Spinal cord (tissue), 9 donors: ENCODE measurements at regions not wholly inside any gene's neighbourhood (a gene's known extent, or its start where the extent isn't known, plus 50 kb on each side); places are given as distances from the start of the nearest gene placed in this dataset.
A peak's percentile ranks its signal among the peaks of the same experiment; 100 is the strongest.
"Not testable (repeated sequence)": the region's sequence is repeated elsewhere in the genome, so short reads cannot be mapped to it uniquely, and the experiment has no call there.

Source experiments
- DNase-seq, 6 donors: peaks; one replicate each; pipeline versions ENCODE4 v3.0.0 to v3.0.0-alpha.2; 2013 to 2015; ENCODE audit warnings: low spot score in 6 of 6, low read depth in 4 of 6
- H3K27ac ChIP-seq: one replicate; pipeline ENCODE4 v1.5.1; 2013; ENCODE audit warnings: low read depth, low read length, control low read depth
- H3K27me3 ChIP-seq: one replicate; pipeline ENCODE4 v1.6.1; 2013; ENCODE audit warnings: low read length; ENCODE audit not compliant: control insufficient read depth, insufficient read depth
- H3K36me3 ChIP-seq: one replicate; pipeline ENCODE4 v1.6.1; 2013; ENCODE audit warnings: low read length; ENCODE audit not compliant: control insufficient read depth, insufficient read depth
- H3K4me1 ChIP-seq: one replicate; pipeline ENCODE4 v1.6.1; 2013; ENCODE audit warnings: low read length; ENCODE audit not compliant: control insufficient read depth, insufficient read depth
- H3K4me3 ChIP-seq: one replicate; pipeline ENCODE4 v1.5.1; 2013; ENCODE audit warnings: low read depth, low read length, control low read depth
- H3K9me3 ChIP-seq: one replicate; pipeline ENCODE4 v1.6.1; 2013; ENCODE audit warnings: low read length; ENCODE audit not compliant: control insufficient read depth, insufficient read depth
- WGBS: methylation state at CpG from one replicate; pipeline ENCODE4 v1.1.5; 2013; ENCODE audit warnings: missing lambda C conversion rate; ENCODE audit not compliant: insufficient coverage; 5-methylcytosine and 5-hydroxymethylcytosine counted together
- donor health status: healthy.

GRCh38 chr6:113050979-113051378 is 703.8 kb downstream of the RFPL4B start:
- no peaks in the 10 kb centered on the region for H3K36me3 ChIP-seq
- H3K9me3 ChIP-seq = peaks cover 1% of the 10 kb centered on the region
- H3K4me3 ChIP-seq = no peak overlapping the region
- peaks cover 3% of the 10 kb centered on the region for H3K4me1 ChIP-seq
- 43% methylated on average over 1 of the region's 5 CpGs for WGBS
- H3K27me3 ChIP-seq = no peaks in the 10 kb centered on the region
- H3K27ac ChIP-seq = no peak overlapping the region
- peak in 1 of 6 donors; percentile 22 for DNase-seq

- WGBS = 50% methylated on average over 2 of the region's 3 CpGs
- Histone ChIP-seq H3K27me3 (no peaks in the 10 kb centered on the region), H3K36me3 (no peaks in the 10 kb centered on the region), H3K27ac (no peak overlapping the region), H3K9me3 (peaks cover 7% of the 10 kb centered on the region), H3K4me1 (peaks cover 3% of the 10 kb centered on the region), H3K4me3 (no peak overlapping the region)
- DNase-seq = no peak
Measured at GRCh38 chr6:113052506-113052905, 705.4 kb downstream of the RFPL4B start.

- DNase-seq = peak in 1 of 6 donors; percentile 56
- H3K4me1 ChIP-seq = peaks cover 3% of the 10 kb centered on the region
- peaks cover 7% of the 10 kb centered on the region for H3K9me3 ChIP-seq
- H3K36me3 ChIP-seq = no peaks in the 10 kb centered on the region
- no peaks in the 10 kb centered on the region for H3K27me3 ChIP-seq
- no peak overlapping the region for H3K4me3 ChIP-seq
- no CpG with 5 or more reads among the region's 3 CpGs for WGBS
- H3K27ac ChIP-seq = no peak overlapping the region
Measured at GRCh38 chr6:113055061-113055460, 707.9 kb downstream of the RFPL4B start.

- Histone ChIP-seq H3K36me3 (no peaks in the 10 kb centered on the region), H3K4me1 (peaks cover 1% of the 10 kb centered on the region), H3K9me3 (peaks cover 7% of the 10 kb centered on the region), H3K27me3 (no peaks in the 10 kb centered on the region), H3K4me3 (no peak overlapping the region), H3K27ac (no peak overlapping the region)
- no peak for DNase-seq
- WGBS = no CpG with 5 or more reads among the region's 1 CpG
Measured at GRCh38 chr6:113055998-113056397, 708.9 kb downstream of the RFPL4B start.

- Histone ChIP-seq H3K36me3 (no peaks in the 10 kb centered on the region), H3K27me3 (no peaks in the 10 kb centered on the region), H3K4me3 (no peak overlapping the region), H3K9me3 (peaks cover 7% of the 10 kb centered on the region), H3K27ac (no peak overlapping the region), H3K4me1 (no peaks in the 10 kb centered on the region)
- WGBS = 100% methylated on average over 1 of the region's 1 CpG
- no peak for DNase-seq
Measured at GRCh38 chr6:113057567-113058053, 710.5 kb downstream of the RFPL4B start.

GRCh38 chr6:113060664-113061063 is 713.5 kb downstream of the RFPL4B start:
- H3K36me3 ChIP-seq = no peaks in the 10 kb centered on the region
- H3K27ac ChIP-seq = no peak overlapping the region
- DNase-seq = no peak
- H3K4me1 ChIP-seq = no peaks in the 10 kb centered on the region
- no peaks in the 10 kb centered on the region for H3K27me3 ChIP-seq
- peaks cover 7% of the 10 kb centered on the region for H3K9me3 ChIP-seq
- no peak overlapping the region for H3K4me3 ChIP-seq
- 60% methylated on average over 1 of the region's 2 CpGs for WGBS

GRCh38 chr6:113065611-113066010 is 718.5 kb downstream of the RFPL4B start:
- H3K27me3 ChIP-seq = no peaks in the 10 kb centered on the region
- peak overlapping the region; percentile 69 for H3K27ac ChIP-seq
- DNase-seq = peak in 5 of 6 donors; percentile 15 to 58 (median 20)
- no peaks in the 10 kb centered on the region for H3K9me3 ChIP-seq
- H3K4me3 ChIP-seq = no peak overlapping the region
- WGBS = 0% methylated on average over 1 of the region's 2 CpGs
- no peaks in the 10 kb centered on the region for H3K4me1 ChIP-seq
- no peaks in the 10 kb centered on the region for H3K36me3 ChIP-seq

- H3K36me3 ChIP-seq = no peaks in the 10 kb centered on the region
- WGBS = 70% methylated on average over 2 of the region's 3 CpGs
- H3K4me3 ChIP-seq = no peak overlapping the region
- H3K27me3 ChIP-seq = no peaks in the 10 kb centered on the region
- DNase-seq = no peak
- H3K27ac ChIP-seq = peak overlapping the region; percentile 49
- H3K9me3 ChIP-seq = peaks cover 2% of the 10 kb centered on the region
- no peaks in the 10 kb centered on the region for H3K4me1 ChIP-seq
Measured at GRCh38 chr6:113067612-113068275, 720.6 kb downstream of the RFPL4B start.

- H3K36me3 ChIP-seq = no peaks in the 10 kb centered on the region
- no peak overlapping the region for H3K4me3 ChIP-seq
- WGBS = no CpG with 5 or more reads among the region's 2 CpGs
- DNase-seq = no peak
- no peaks in the 10 kb centered on the region for H3K4me1 ChIP-seq
- H3K9me3 ChIP-seq = peaks cover 2% of the 10 kb centered on the region
- peak overlapping the region; percentile 47 for H3K27ac ChIP-seq
- no peaks in the 10 kb centered on the region for H3K27me3 ChIP-seq
Measured at GRCh38 chr6:113068570-113068969, 721.4 kb downstream of the RFPL4B start.

- H3K4me3 ChIP-seq, DNase-seq, H3K36me3 ChIP-seq, H3K27ac ChIP-seq, H3K9me3 ChIP-seq, H3K4me1 ChIP-seq, H3K27me3 ChIP-seq: not testable (repeated sequence)
- 100% methylated on average over 2 of the region's 3 CpGs for WGBS
Measured at GRCh38 chr6:113070681-113071080, 723.6 kb downstream of the RFPL4B start.
